CD4-positive, alpha-beta T cell (primary cell): ENCODE measurements at regions not wholly inside any gene's neighbourhood (a gene's known extent, or its start where the extent isn't known, plus 50 kb on each side); places are given as distances from the start of the nearest gene placed in this dataset.

Experiments used
- ATAC-seq: fragments of 200-7000 bp; cut with Tn5 transposase; one replicate; pipeline ENCODE4 v1.10.0; 2022; ENCODE audit warnings: mild to moderate bottlenecking; ENCODE audit not compliant: poor library complexity
- CTCF ChIA-PET: fragments of 350-600 bp; sonication (Branson Sonifier 250); formaldehyde crosslinking; loops from one replicate; lab custom pipeline; 2021; ENCODE audit warnings: antibody characterized with exemption, inconsistent platforms; lab: Charles Lee
- POLR2A ChIA-PET: fragments of 350-600 bp; sonication (Branson Sonifier 250); formaldehyde crosslinking; loops from one replicate; lab custom pipeline; 2021; ENCODE audit warnings: antibody characterized with exemption, inconsistent platforms; lab: Charles Lee
- DNase-seq, 14 experiments: peaks; one replicate each; pipeline ENCODE4 v3.0.0-alpha.2; 2013 to 2020; ENCODE audit warnings: mixed read lengths in 2 of 14
- H3K27ac ChIP-seq, 2 donors: one replicate each; pipeline versions ENCODE4 v1.5.1 to v1.7.0; 2013; ENCODE audit warnings: low read length in 2 of 2, low read depth in 1 of 2, mild to moderate bottlenecking in 1 of 2
- H3K27me3 ChIP-seq, 2 experiments: 1 replicate in 1 of 2; 2 replicates in 1 of 2; pipeline versions ENCODE4 v1.6.1 to v1.7.0; 2013; ENCODE audit warnings: low read length in 2 of 2, control low read depth in 1 of 2, mild to moderate bottlenecking in 1 of 2, moderate library complexity in 1 of 2; ENCODE audit not compliant: insufficient read depth in 2 of 2, control insufficient read depth in 1 of 2
- H3K36me3 ChIP-seq: one replicate; pipeline ENCODE4 v1.6.1; 2013; ENCODE audit warnings: low read length, control low read depth; ENCODE audit not compliant: insufficient read depth
- H3K4me1 ChIP-seq: one replicate; pipeline ENCODE4 v1.6.1; 2013; ENCODE audit warnings: low read length, control low read depth; ENCODE audit not compliant: insufficient read depth
- H3K4me3 ChIP-seq: one replicate; pipeline ENCODE4 v1.5.1; 2013; ENCODE audit warnings: mild to moderate bottlenecking, low read length, moderate library complexity
- H3K9me3 ChIP-seq, 2 experiments: 1 replicate in 1 of 2; 2 replicates in 1 of 2; pipeline versions ENCODE4 v1.6.1 to v1.7.0; 2013; ENCODE audit warnings: low read length in 2 of 2, mild to moderate bottlenecking in 2 of 2, control low read depth in 1 of 2, moderate library complexity in 1 of 2; ENCODE audit not compliant: control insufficient read depth in 1 of 2, insufficient read depth in 1 of 2
- H3K27ac Mint-ChIP-seq: one replicate; pipeline ENCODE4 v1.8.0; 2020; ENCODE audit warnings: mixed read lengths
- H3K27me3 Mint-ChIP-seq: one replicate; pipeline ENCODE4 v1.8.0; 2021; ENCODE audit warnings: mixed read lengths
- H3K36me3 Mint-ChIP-seq: one replicate; pipeline ENCODE4 v1.8.0; 2021; ENCODE audit warnings: low read depth, mixed read lengths
- H3K4me1 Mint-ChIP-seq: one replicate; pipeline ENCODE4 v1.8.0; 2021; ENCODE audit warnings: low read depth, mixed read lengths
- H3K4me3 Mint-ChIP-seq: one replicate; pipeline ENCODE4 v1.8.0; 2020; ENCODE audit warnings: mild to moderate bottlenecking, mixed read lengths
- H3K9me3 Mint-ChIP-seq: one replicate; pipeline ENCODE4 v1.8.0; 2020; ENCODE audit warnings: mixed read lengths
- CTCF ChIP-seq: fragments of 200-600 bp; IDR thresholded peaks from one replicate; pipeline ENCODE4 v1.8.0; 2022; ENCODE audit warnings: antibody characterized with exemption, mild to moderate bottlenecking
- intact Hi-C, 2 experiments: fragments of 100-400 bp; cut with DNase I in 1 of 2; cut with micrococcal nuclease in 1 of 2; formaldehyde crosslinking; loops; one replicate each; pipeline versions ENCODE4 v1.15.1 to v1.9.0; 2023 to 2025; cut with DNase I, micrococcal nuclease

GRCh38 chr16:86378831-86379504 is 131.4 kb upstream of the FOXF1 start:
- Mint-ChIP-seq H3K36me3 (no peaks in the 10 kb centered on the region), H3K4me1 (no peaks in the 10 kb centered on the region), H3K27ac (no peak overlapping the region), H3K27me3 (peaks cover 14% of the 10 kb centered on the region), H3K9me3 (peaks cover 2% of the 10 kb centered on the region), H3K4me3 (no peak overlapping the region)
- peaks cover 3 to 31% of the 10 kb centered on the region in 2 experiments for H3K9me3 ChIP-seq
- H3K4me1 ChIP-seq, result no peaks in the 10 kb centered on the region
- ATAC-seq (no peak), DNase-seq (no peak)
- no peaks in the 10 kb centered on the region for H3K36me3 ChIP-seq
- TF ChIP-seq CTCF, result no peak
- ChIA-PET CTCF (no interaction called here), POLR2A (no interaction called here)
- H3K27me3 ChIP-seq, result no peaks in the 10 kb centered on the region
- H3K27ac ChIP-seq, result no peak overlapping the region
- intact Hi-C loops, result no loop called here
- no peak overlapping the region for H3K4me3 ChIP-seq

- ATAC-seq (no peak), DNase-seq (no peak)
- ChIA-PET CTCF (interaction anchor here (1.0 kb wide), 1 partner anchor 23 kb away, joined by 3 read pairs; no protein-coding TSS in a partner anchor), POLR2A (no interaction called here)
- Histone ChIP-seq H3K36me3 (no peaks in the 10 kb centered on the region), H3K4me1 (no peaks in the 10 kb centered on the region), H3K27me3 (no peaks in the 10 kb centered on the region), H3K27ac (no peak overlapping the region), H3K4me3 (no peak overlapping the region), H3K9me3 (peaks cover 3 to 31% of the 10 kb centered on the region in 2 experiments)
- Mint-ChIP-seq H3K27ac (no peak overlapping the region), H3K9me3 (peaks cover 2% of the 10 kb centered on the region), H3K36me3 (no peaks in the 10 kb centered on the region), H3K4me1 (no peaks in the 10 kb centered on the region), H3K4me3 (no peak overlapping the region), H3K27me3 (peaks cover 19% of the 10 kb centered on the region)
- intact Hi-C loops, result no loop called here
- no peak for TF ChIP-seq CTCF
Observed at GRCh38 chr16:86379505-86379846, 130.9 kb upstream of the FOXF1 start.

- Mint-ChIP-seq H3K36me3 (no peaks in the 10 kb centered on the region), H3K4me3 (no peak overlapping the region), H3K27ac (no peak overlapping the region), H3K9me3 (peaks cover 2% of the 10 kb centered on the region), H3K27me3 (peaks cover 22% of the 10 kb centered on the region), H3K4me1 (no peaks in the 10 kb centered on the region)
- Histone ChIP-seq H3K9me3 (peaks cover 0 to 31% of the 10 kb centered on the region in 2 experiments), H3K27me3 (no peaks in the 10 kb centered on the region), H3K36me3 (no peaks in the 10 kb centered on the region), H3K4me3 (no peak overlapping the region), H3K4me1 (no peaks in the 10 kb centered on the region), H3K27ac (no peak overlapping the region)
- no peak for TF ChIP-seq CTCF
- peak in 1 of 14 experiments; percentile 6 for DNase-seq
- ChIA-PET CTCF (interaction anchor here (1.0 kb wide), 1 partner anchor 24 kb away, joined by 3 read pairs; no protein-coding TSS in a partner anchor), POLR2A (no interaction called here)
- intact Hi-C loops, result no loop called here
- no peak for ATAC-seq
Observed at GRCh38 chr16:86380030-86380429, 130.3 kb upstream of the FOXF1 start.
